ENCODE measurements at regions not wholly inside any gene's neighbourhood (a gene's known extent, or its start where the extent isn't known, plus 50 kb on each side); places are given as distances from the start of the nearest gene placed in this dataset.
"Not testable (repeated sequence)": the region's sequence is repeated elsewhere in the genome, so short reads cannot be mapped to it uniquely, and the experiment has no call there.

DNA sequence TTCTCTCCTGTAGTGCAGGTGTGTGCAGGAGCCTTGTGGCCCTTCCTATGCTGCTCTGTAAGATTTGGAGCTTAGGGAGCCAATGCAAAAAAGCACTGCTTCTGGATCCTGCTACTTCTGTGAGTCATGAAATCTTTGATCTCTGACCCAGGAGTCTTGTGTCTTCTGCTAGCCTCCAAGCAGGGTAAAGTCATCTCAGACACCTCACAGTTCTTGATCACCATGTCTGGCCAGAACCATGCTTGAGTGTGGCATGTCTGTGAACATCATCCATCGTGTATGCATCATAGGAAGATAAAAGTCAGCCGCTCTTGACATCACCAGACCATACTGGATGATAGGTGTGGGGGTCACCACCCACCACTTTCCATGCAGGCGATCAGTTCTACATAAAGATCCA is 247.8 kb downstream of the RPLP1 start:
- no peak for DNase-seq (ENCODE audit: low spot score)
- no peak for ATAC-seq (ENCODE audit: low FRiP score)
- no peak for TF ChIP-seq CTCF (IDR thresholded peaks at IDR 0.05)

DNA sequence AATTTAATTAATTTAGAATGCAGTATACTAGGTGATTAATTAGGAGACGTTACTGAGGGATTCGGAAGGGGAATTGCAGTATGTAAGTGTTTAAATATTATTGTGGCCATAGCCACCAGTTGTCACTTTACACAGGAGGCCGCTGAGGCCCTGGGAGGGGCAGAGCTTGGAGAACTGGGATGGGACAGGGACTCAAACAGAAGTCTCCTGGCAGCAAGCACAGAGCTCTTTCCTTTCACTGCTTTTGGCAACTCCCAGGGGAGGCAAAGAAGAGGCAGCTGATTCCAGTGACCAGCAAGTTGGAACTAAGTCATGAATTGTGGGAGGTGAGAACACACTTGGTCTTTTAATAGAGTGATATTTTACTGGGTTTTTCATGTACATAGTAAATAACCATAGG is 248.6 kb downstream of the RPLP1 start:
- ATAC-seq (ENCODE audit: low FRiP score) (no peak), DNase-seq (ENCODE audit: low spot score) (no peak)
- TF ChIP-seq CTCF (IDR thresholded peaks at IDR 0.05) = no peak

- ATAC-seq (ENCODE audit: low FRiP score) = peak; percentile 55
- no peak for DNase-seq (ENCODE audit: low spot score)
Observed at GRCh38 chr15:69703532-69704187, 251.0 kb downstream of the RPLP1 start.

DNA sequence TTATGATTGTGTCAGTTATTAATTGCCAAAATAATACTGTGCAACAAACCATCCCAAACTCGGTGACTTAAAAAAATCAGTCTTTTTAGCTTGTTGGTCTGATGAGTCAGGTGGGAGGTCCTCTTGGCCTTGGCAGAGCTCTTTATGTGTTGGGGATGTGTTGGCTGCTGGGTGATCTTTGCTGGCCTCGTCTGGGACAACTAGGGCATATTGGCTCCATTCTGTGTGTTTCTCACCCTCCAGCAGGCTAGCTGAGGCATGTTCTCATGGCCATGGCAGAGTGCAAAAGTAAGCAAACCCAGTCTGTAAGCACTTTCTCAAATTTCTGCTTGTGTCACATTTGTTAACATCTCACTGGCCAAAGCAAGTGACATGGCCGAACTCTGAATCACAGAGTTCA is 251.6 kb downstream of the RPLP1 start:
- no peak for TF ChIP-seq CTCF (IDR thresholded peaks at IDR 0.05)
- DNase-seq (ENCODE audit: low spot score) = no peak
- ATAC-seq (ENCODE audit: low FRiP score) = no peak

More at GRCh38 chr15:69703532-69704187, 251.0 kb downstream of the RPLP1 start:
- no peak for TF ChIP-seq CTCF (IDR thresholded peaks at IDR 0.05)

DNA sequence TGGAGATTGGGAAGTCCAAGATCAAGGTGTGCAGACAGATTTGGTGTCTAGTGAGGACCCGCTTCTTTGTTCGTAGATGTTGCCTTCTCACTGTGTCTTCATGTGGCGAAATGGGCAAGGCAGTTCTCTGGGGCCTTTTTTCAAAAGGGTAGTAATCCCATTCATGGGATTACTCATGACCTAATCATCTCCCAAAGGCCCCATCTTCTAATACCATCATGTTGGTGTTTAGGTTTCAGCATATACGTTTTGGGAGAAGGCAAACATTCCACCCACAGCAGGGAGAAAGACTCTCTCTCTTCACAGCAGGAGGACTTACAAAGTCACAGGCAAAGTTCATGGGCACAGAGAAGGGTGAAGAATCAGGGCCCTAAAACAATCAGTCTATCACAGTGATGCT is 252.1 kb downstream of the RPLP1 start:
- ATAC-seq (ENCODE audit: low FRiP score) = no peak
- no peak for DNase-seq (ENCODE audit: low spot score)
- no peak for TF ChIP-seq CTCF (IDR thresholded peaks at IDR 0.05)

DNA sequence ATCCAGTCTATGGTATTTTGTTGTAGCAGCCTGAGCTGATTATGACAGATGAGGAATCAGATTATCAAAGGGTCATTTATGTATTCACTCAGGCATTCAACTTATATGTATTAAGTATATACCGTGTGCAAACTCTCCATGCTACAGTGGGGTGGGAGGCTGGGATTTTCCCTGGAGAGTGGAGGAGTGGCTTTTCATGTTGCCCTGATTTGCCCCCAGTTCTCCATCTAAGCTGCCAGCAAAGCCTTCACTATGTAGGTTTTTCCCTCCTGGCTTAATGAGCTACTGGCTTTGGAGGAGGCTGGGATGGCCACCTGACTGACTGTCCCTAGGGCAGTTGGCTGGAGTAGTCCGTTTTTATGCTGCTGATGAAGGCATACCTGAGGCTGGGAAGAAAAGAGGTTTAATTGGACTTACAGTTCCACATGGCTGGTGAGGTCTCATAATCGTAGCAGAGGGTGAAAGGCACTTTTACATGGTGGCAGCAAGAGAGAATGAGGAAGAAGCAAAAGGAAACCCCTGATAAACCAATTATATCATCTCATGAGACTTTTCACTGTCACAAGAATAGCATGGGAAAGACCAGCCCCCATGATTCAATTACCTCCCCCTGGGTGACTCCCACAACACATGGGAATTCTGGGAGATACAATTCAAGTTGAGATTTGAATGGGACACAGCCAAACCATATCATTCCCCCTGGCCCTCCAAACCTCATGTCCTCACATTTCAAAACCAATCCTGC is 253.9 kb downstream of the RPLP1 start:
- ATAC-seq (ENCODE audit: low FRiP score) (no peak), DNase-seq (ENCODE audit: low spot score) (no peak)
- TF ChIP-seq CTCF (IDR thresholded peaks at IDR 0.05) = no peak

DNA sequence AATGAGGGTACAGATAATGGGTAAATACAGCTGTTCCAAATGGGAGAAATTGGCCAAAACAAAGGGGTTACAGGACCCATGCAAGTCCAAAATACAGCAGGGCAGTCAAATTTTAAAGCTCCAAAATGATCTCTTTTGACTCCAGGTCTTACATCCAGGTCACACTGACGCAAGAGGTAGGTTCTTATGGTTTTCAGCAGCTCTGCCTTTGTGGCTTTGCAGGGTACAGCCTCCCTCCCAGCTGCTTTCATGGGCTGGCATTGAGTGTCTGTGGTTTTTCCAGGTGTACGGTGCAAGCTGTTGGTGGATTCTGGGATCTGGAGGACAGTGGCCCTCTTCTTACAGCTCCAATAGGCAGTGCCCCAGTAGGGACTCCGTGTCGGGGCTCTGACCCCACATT is 254.6 kb downstream of the RPLP1 start:
- not testable (repeated sequence) for ATAC-seq (ENCODE audit: low FRiP score); DNase-seq (ENCODE audit: low spot score)

DNA sequence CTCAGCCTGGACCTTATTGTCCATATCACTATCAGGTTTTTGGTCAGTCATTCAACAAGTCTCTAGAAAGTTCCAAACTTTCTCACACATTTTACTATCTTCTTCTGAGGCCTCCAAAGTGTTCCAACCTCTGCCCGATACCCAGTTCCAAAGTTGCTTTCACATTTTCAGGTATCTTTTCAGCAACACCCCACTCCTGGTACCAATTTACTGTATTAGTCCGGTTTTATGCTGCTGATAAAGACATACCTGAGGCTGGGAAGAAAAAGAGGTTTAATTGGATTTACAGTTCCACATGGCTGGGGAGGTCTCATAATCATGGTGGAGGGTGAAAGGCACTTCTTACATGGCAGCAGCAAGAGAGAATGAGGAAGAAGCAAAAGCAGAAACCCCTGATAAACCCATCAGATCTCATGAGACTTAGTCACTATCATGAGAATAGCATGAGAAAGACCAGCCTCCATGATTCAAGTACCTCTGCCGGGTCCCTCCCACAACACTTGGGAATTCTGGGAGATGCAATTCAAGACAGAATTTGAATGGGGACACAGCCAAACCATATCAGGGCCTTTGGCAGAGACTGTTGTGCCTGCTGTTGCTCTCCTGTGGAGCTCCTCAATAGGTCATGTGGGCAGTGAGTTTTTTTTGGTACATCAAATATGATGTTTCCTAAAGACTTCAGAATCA is 256.0 kb downstream of the RPLP1 start:
- DNase-seq (ENCODE audit: low spot score); ATAC-seq (ENCODE audit: low FRiP score): not testable (repeated sequence)
